BLaER1 treated with 17β-estradiol and CSF1 and Interleukin-3, amounts not matched to agents 10 nM and 100 nM (cell line): ENCODE measurements at regions not wholly inside any gene's neighbourhood (a gene's known extent, or its start where the extent isn't known, plus 50 kb on each side); places are given as distances from the start of the nearest gene placed in this dataset.

ENCODE experiments used
- H3K27ac ChIP-seq, 11 experiments: shearing (Covaris generic); formaldehyde crosslinking; 2 replicates each; pipeline ENCODE4 v1.8.1; 2022
- H3K27me3 ChIP-seq, 11 experiments: shearing (Covaris generic); formaldehyde crosslinking; 2 replicates each; pipeline ENCODE4 v1.8.1; 2022
- H3K36me3 ChIP-seq, 11 experiments: shearing (Covaris generic); formaldehyde crosslinking; 2 replicates each; pipeline ENCODE4 v1.8.1; 2022
- H3K4me1 ChIP-seq, 10 experiments: shearing (Covaris generic); formaldehyde crosslinking; 2 replicates each; pipeline ENCODE4 v1.8.1; 2022
- H3K4me2 ChIP-seq, 11 experiments: shearing (Covaris generic); formaldehyde crosslinking; 2 replicates each; pipeline ENCODE4 v1.8.1; 2022
- H3K4me3 ChIP-seq, 10 experiments: shearing (Covaris generic); formaldehyde crosslinking; 2 replicates each; pipeline ENCODE4 v1.8.1; 2022
- H3K9ac ChIP-seq, 11 experiments: shearing (Covaris generic); formaldehyde crosslinking; 2 replicates each; pipeline ENCODE4 v1.8.1; 2022
- H3K9me3 ChIP-seq, 11 experiments: shearing (Covaris generic); formaldehyde crosslinking; replicated peaks in 1 of 11; 2 replicates each; pipeline ENCODE4 v1.8.1; 2022
- H4K20me1 ChIP-seq, 11 experiments: shearing (Covaris generic); formaldehyde crosslinking; 2 replicates each; pipeline ENCODE4 v1.8.1; 2022
- Cebpa-rat ChIP-seq, 11 experiments: shearing (Covaris generic); IDR thresholded peaks; 2 replicates each; pipeline ENCODE4 v1.8.1; 2022

DNA sequence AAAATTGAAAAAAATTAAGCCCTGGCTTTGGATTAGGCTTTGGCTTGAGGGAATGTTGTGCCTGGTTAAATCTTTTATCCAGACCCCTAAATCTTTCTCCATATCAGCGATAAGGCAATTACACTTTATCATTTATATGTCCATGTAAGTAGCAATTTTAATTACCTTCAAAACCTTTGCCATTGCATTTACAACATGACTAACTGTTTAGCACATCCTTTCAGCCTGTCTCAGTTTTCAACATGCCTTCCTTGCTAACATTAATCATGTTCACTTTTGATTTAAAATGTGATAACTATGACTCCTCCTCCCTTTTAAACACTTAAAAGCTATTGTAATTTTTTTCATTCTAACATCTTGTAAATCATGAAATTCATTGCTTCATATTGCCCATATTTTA is 583.7 kb downstream of the SLITRK1 start:
- Histone ChIP-seq H3K27ac (no peak overlapping the region), H3K4me2 (no peak overlapping the region), H3K9ac (no peak overlapping the region), H3K4me1 (no peaks in the 10 kb centered on the region), H4K20me1 (no peaks in the 10 kb centered on the region), H3K36me3 (no peaks in the 10 kb centered on the region), H3K9me3 (no peaks in the 10 kb centered on the region), H3K4me3 (no peak overlapping the region), H3K27me3 (no peaks in the 10 kb centered on the region)
- TF ChIP-seq Cebpa-rat (IDR thresholded peaks at IDR 0.05) = no peak

DNA sequence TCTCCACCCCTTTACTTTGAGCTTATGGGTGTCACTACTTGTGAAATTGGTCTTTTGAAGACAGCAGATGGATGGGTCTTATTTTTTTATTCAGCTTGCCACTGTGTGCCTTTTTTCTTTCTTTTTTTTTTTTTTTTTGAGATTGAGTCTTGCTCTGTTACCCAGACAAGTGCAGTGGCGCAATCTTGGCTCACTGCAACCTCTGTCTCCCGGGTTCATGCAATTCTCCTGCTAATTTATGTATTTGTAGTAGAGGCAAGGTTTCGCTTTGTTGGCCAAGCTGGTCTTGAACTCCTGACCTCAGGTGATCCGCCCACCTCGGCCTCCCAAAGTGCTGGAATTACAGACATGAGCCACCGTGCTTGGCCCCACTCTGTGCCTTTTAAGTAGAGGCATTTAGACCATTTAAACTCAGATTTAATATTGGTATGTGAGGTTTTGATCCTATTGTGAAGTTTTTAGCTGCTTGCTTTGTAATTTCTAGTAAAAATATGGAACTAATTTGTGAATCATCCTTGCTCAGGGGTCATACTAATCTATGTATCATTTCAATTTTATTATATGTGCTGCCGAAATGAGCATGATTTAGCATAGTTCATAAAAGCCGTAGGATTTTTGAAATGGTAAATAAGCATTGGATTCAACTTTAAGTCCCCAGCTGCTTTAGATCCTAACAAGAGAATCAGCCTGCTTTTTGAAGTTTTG is 584.5 kb downstream of the SLITRK1 start:
- H3K9me3 ChIP-seq = no peaks in the 10 kb centered on the region
- no peak overlapping the region for H3K4me3 ChIP-seq
- no peak overlapping the region for H3K4me2 ChIP-seq
- H3K27ac ChIP-seq = no peak overlapping the region
- H3K27me3 ChIP-seq = no peaks in the 10 kb centered on the region
- no peaks in the 10 kb centered on the region for H3K36me3 ChIP-seq
- H3K4me1 ChIP-seq = no peaks in the 10 kb centered on the region
- H3K9ac ChIP-seq = no peak overlapping the region
- no peak for TF ChIP-seq Cebpa-rat (IDR thresholded peaks at IDR 0.05)
- H4K20me1 ChIP-seq = no peaks in the 10 kb centered on the region

DNA sequence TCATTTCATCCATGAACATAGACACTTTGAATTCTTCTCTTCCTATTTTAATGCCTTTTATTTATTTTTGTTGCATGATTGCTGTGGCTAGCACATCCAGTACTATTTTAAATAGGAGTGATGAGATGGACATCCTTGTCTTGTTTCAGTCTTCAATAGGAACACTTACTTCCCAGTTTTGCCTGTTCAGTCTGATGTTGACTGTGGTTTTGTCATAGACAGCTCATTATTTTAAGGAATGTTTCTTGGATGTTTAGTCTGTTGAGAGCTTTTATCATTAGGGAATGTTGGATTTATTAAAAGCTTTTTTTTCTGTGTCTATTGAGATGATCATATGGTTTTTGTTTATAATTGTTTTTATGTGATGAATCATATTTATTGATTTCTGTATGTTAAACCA is 586.6 kb downstream of the SLITRK1 start:
- no peaks in the 10 kb centered on the region for H3K9me3 ChIP-seq
- no peak for TF ChIP-seq Cebpa-rat (IDR thresholded peaks at IDR 0.05)
- H3K4me1 ChIP-seq = no peaks in the 10 kb centered on the region
- H3K27ac ChIP-seq = no peak overlapping the region
- H3K27me3 ChIP-seq = no peaks in the 10 kb centered on the region
- H3K4me2 ChIP-seq = no peak overlapping the region
- no peaks in the 10 kb centered on the region for H3K36me3 ChIP-seq
- H3K9ac ChIP-seq = no peak overlapping the region
- no peaks in the 10 kb centered on the region for H4K20me1 ChIP-seq
- H3K4me3 ChIP-seq = no peak overlapping the region

GRCh38 chr13:83286737-83287136 is 595.5 kb downstream of the SLITRK1 start:
- Histone ChIP-seq H3K4me3 (no peak overlapping the region), H3K4me1 (0 out of 20 replicates have a peak, but pooled peaks cover 0 to 4% (median 0%) of the 10 kb centered on the region in 10 experiments), H3K9me3 (no peaks in the 10 kb centered on the region), H3K4me2 (no peak overlapping the region), H3K36me3 (no peaks in the 10 kb centered on the region), H4K20me1 (no peaks in the 10 kb centered on the region), H3K9ac (no peak overlapping the region), H3K27me3 (no peaks in the 10 kb centered on the region), H3K27ac (no peak overlapping the region)
- no peak for TF ChIP-seq Cebpa-rat (IDR thresholded peaks at IDR 0.05)

GRCh38 chr13:83281654-83282053 is 600.6 kb downstream of the SLITRK1 start:
- no peaks in the 10 kb centered on the region for H3K27me3 ChIP-seq
- no peaks in the 10 kb centered on the region for H3K9me3 ChIP-seq
- H3K4me3 ChIP-seq = no peak overlapping the region
- H3K36me3 ChIP-seq = no peaks in the 10 kb centered on the region
- no peaks in the 10 kb centered on the region for H3K4me1 ChIP-seq
- no peak overlapping the region for H3K4me2 ChIP-seq
- no peaks in the 10 kb centered on the region for H4K20me1 ChIP-seq
- no peak overlapping the region for H3K9ac ChIP-seq
- H3K27ac ChIP-seq = no peak overlapping the region
- no peak for TF ChIP-seq Cebpa-rat (IDR thresholded peaks at IDR 0.05)

GRCh38 chr13:83274679-83275078 is 607.6 kb downstream of the SLITRK1 start:
- H3K4me2 ChIP-seq = no peak overlapping the region
- no peaks in the 10 kb centered on the region for H4K20me1 ChIP-seq
- no peak overlapping the region for H3K9ac ChIP-seq
- no peak overlapping the region for H3K27ac ChIP-seq
- no peak overlapping the region for H3K4me3 ChIP-seq
- no peak for TF ChIP-seq Cebpa-rat (IDR thresholded peaks at IDR 0.05)
- no peaks in the 10 kb centered on the region for H3K4me1 ChIP-seq
- H3K27me3 ChIP-seq = no peaks in the 10 kb centered on the region
- no peaks in the 10 kb centered on the region for H3K36me3 ChIP-seq
- no peaks in the 10 kb centered on the region for H3K9me3 ChIP-seq

GRCh38 chr13:83272652-83273240 is 609.5 kb downstream of the SLITRK1 start:
- no peak overlapping the region for H3K27ac ChIP-seq
- no peaks in the 10 kb centered on the region for H3K27me3 ChIP-seq
- no peaks in the 10 kb centered on the region for H4K20me1 ChIP-seq
- no peaks in the 10 kb centered on the region for H3K9me3 ChIP-seq
- H3K36me3 ChIP-seq = no peaks in the 10 kb centered on the region
- H3K4me3 ChIP-seq = no peak overlapping the region
- H3K9ac ChIP-seq = no peak overlapping the region
- no peak overlapping the region for H3K4me2 ChIP-seq
- H3K4me1 ChIP-seq = no peaks in the 10 kb centered on the region
- no peak for TF ChIP-seq Cebpa-rat (IDR thresholded peaks at IDR 0.05)

- Histone ChIP-seq H3K27ac (no peak overlapping the region), H3K27me3 (no peaks in the 10 kb centered on the region), H3K4me3 (no peak overlapping the region), H3K4me2 (no peak overlapping the region), H3K9me3 (no peaks in the 10 kb centered on the region), H3K9ac (no peak overlapping the region), H3K4me1 (no peaks in the 10 kb centered on the region), H3K36me3 (no peaks in the 10 kb centered on the region), H4K20me1 (no peaks in the 10 kb centered on the region)
- TF ChIP-seq Cebpa-rat (IDR thresholded peaks at IDR 0.05) = no peak
These were observed 610.2 kb downstream of the SLITRK1 start for GRCh38 chr13:83272076-83272475.

DNA sequence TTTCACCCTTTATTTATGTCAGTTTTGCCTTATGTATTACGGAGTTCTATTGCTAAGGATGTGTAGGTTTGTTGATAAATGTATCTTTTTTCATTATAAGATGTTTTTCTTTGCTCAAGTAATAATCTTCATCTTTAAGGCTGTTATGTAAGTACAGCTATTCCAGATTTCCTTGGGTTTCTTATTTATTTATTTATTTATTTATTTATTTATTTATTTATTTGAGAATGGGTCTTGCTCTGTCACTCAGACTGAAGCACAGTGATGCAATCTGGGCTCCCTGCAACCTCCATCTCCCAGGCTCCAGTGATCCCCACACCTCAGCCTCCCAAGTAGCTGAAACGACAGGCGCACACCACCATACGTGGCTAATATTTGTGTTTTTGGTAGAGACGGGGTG is 617.0 kb downstream of the SLITRK1 start:
- Histone ChIP-seq H3K9ac (no peak overlapping the region), H4K20me1 (no peaks in the 10 kb centered on the region), H3K4me3 (no peak overlapping the region), H3K27ac (no peak overlapping the region), H3K4me2 (no peak overlapping the region), H3K27me3 (no peaks in the 10 kb centered on the region), H3K36me3 (no peaks in the 10 kb centered on the region), H3K9me3 (no peaks in the 10 kb centered on the region; a peak in 2 of 22 replicates), H3K4me1 (no peaks in the 10 kb centered on the region)
- no peak for TF ChIP-seq Cebpa-rat (IDR thresholded peaks at IDR 0.05)

GRCh38 chr13:83248751-83249150 is 633.5 kb downstream of the SLITRK1 start:
- H3K4me3 ChIP-seq = no peak overlapping the region

More at GRCh38 chr13:83248751-83249150, 633.5 kb downstream of the SLITRK1 start:
- Histone ChIP-seq H3K4me2 (no peak overlapping the region), H3K9ac (no peak overlapping the region), H3K27me3 (no peaks in the 10 kb centered on the region), H3K36me3 (no peaks in the 10 kb centered on the region), H4K20me1 (no peaks in the 10 kb centered on the region), H3K27ac (no peak overlapping the region), H3K4me1 (no peaks in the 10 kb centered on the region), H3K9me3 (peaks cover 0 to 8% (median 0%) of the 10 kb centered on the region in 11 experiments; a peak in 4 of 22 replicates)
- TF ChIP-seq Cebpa-rat (IDR thresholded peaks at IDR 0.05) = no peak
